Right lobe of liver (tissue), 4 donors: ENCODE measurements at regions not wholly inside any gene's neighbourhood (a gene's known extent, or its start where the extent isn't known, plus 50 kb on each side); places are given as distances from the start of the nearest gene placed in this dataset.
"Not testable (repeated sequence)": the region's sequence is repeated elsewhere in the genome, so short reads cannot be mapped to it uniquely, and the experiment has no call there.

Experiments used
- CTCF ChIP-seq, 4 donors: fragments of 200-600 bp in 3 of 4; fragments of 450-650 bp in 1 of 4; IDR thresholded peaks; one replicate each; pipeline versions ENCODE4 v1.5.1 to v1.8.0; 2016 to 2022; ENCODE audit warnings: antibody characterized with exemption in 4 of 4, mild to moderate bottlenecking in 2 of 4
- POLR2A ChIP-seq: fragments of 450-650 bp; IDR thresholded peaks from one replicate; pipeline ENCODE4 v1.6.1; 2017; ENCODE audit warnings: antibody characterized with exemption, mild to moderate bottlenecking
- donor health status: DM: no; HTN: no; CAD: no.
- donor health status: DM: no; HTN: no; CAD: no.
- donor health status: DM: no; HTN: yes; CAD: no.

GRCh38 chr1:214144521-214144920 is 136.4 kb upstream of the SMYD2 start:
- TF ChIP-seq CTCF (IDR thresholded peaks at IDR 0.05); POLR2A: not testable (repeated sequence)
